T-helper 1 cell treated with Interleukin-12 subunit alpha and Interleukin-12 subunit beta and Interleukin-4 antibody, amounts not matched to agents 30 ng/mL and 1 ng/mL, for 36 hours (primary cell): ENCODE measurements at regions not wholly inside any gene's neighbourhood (a gene's known extent, or its start where the extent isn't known, plus 50 kb on each side); places are given as distances from the start of the nearest gene placed in this dataset.
"Not testable (repeated sequence)": the region's sequence is repeated elsewhere in the genome, so short reads cannot be mapped to it uniquely, and the experiment has no call there.

Experiments
- intact Hi-C: fragments of 100-400 bp; cut with micrococcal nuclease; formaldehyde crosslinking; loops from one replicate; pipeline ENCODE4 v1.15.1; 2024

DNA sequence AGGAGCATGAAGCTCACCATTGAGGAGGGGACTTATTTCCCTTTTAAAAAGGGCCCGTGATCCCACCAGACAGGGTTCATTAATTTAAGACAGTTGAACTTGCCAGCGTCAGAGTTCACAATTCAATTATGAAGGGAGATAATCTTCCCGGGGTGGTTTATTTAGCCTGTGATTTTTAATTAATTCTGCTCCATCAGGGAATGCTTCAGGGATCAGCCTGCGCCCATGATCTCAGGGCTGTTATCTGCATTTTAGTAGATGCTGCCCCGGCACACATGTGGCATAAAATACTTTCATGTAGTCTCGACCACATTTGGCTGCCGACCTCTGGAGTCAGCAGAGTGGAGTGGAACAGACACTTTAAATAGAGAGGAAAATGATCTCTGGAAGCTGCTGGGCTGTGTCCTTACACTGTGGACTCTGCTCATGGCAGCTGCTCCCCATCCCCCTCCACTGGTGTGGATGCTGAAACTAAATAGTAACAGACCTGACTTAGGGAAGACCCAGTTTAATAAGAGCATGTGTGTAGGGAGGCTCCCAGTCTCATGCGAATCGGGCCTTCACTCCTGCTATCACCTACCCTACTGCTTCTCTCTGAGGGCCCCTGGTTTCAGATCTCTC is 256.9 kb downstream of the TEX29 start:
- intact Hi-C loops, result no loop called here

DNA sequence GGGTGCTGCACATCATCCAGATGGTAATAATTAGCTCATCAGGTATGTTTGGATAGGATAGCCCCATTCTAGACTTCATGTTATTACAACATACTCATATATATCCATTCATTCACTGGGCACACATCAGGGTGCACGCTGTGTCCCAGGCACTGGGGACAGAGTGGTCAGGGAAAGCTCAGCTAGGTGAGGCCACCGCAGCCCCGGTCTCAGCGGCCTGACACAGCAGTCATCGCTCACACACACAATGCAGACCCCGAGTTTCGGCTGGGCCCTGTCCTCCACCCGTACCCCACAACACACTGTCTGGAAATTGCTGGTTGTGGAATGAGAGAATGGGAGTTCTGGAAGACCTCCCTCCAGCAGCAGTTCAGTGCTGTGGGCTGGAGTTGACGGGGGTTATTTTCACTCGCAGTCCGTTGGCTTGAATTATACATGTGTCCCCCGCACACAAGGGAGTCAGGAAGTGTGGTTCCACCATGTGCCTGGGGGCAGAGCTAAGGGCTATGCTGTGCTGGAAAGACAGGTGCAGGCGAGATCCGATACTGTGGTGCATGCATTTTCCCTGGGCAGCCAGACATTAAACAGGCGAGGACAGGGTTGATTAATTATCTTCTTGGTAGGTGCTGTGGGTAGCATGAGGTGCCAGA is 257.6 kb downstream of the TEX29 start:
- intact Hi-C loops, result no loop called here

DNA sequence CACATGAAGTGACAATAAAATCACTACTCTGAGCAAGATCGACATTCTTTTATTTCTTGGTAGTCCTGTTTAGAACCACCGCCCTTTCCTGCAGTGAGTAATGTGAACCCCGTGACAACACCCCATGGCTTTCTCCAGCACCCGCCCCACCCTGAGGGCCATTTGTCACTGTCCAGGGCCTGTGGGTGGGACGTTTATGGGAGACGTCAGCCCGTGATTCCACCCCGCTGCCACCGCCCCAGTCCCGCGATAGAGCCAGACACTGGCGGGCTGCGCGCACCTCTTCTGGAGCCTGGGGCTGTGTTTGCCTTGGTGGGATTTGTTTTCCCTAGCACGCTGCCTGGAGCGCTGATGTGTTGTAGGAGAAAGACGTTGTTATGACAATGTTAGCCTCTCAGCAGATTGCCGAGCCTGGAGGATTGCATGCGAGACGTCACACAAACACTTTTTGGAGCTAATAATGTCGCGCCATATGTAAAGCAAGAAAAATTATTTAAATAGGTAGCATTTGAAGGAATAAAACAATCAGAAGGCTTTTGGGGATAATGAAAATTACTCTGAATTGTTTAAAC is 263.7 kb downstream of the TEX29 start:
- intact Hi-C loops, result no loop called here

DNA sequence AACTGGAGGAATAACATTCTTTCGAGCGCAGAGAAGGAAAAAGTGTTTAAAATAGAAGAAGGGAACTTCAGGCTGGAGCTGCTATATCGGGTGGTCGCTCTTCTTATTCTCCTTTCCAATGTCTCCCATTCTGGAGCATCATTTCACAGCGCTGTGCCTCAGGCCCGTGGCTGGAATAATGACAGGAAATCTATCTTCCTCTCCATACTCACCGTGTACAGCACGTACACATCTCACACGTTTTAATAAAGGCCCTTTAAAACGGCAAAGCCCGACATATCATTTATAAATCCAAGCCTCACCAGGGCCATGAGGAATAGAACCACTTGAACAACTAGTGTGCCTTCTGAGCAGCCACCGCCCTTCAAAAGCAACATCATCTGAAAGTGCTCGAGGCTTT is 264.4 kb downstream of the TEX29 start:
- intact Hi-C loops, result no loop called here

DNA sequence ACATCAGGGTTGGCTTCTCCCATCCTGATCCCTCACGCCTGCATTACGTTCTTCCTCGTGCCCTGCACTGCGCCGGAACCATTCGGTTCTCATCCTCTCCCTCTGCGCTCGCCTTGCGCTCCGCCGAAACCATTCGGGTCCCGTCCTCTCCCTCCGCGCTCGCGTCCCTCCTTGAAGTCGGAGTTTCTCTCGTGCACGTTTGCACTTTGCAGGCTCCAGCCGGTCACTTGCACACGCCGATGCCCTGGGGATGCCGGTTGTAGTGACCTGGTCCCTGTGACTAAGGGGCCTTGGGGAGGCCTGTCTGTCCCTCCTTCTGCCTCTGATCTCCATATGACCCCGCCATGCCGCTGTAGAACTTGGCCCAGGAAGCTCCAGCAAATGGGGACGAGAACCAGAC is 265.8 kb downstream of the TEX29 start:
- intact Hi-C loops, result no loop called here

DNA sequence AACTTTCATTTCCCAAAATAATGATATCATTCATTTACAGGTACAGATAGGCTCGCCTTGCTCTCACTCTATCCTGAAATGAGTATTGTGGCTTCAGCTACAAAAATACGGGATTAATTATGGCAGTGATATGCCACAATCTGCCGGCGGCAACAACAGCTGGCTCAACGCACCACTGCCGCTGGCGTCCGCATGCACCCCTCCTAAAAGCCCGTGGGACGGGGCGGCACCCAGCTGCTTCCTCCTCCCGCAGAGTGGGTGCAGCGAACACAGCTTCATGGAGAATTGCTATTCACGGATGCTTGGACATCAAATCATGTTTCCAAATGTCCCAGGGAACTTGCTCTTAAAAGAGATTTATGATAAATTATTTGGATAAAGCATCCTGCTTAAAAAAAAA is 266.8 kb downstream of the TEX29 start:
- intact Hi-C loops, result no loop called here

DNA sequence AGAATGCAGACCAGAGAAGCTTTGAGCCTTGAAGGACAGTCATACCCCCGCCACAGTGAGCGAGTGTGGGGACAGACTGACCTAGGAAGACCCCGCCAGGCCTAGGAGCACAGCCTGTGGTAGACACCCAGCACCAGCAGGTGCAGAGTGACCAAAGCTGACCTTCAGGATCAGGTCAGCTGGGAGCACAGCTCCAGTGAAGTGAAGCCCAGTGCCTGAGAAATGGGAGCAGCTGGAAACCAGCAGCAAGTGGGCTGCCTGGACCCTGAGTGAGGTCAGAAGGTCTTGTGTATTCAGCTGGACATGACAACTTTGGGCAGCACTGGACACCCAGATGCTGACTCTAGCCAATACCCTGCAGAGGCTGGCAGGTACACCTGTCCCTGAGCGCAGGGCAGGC is 268.9 kb downstream of the TEX29 start:
- intact Hi-C loops, result no loop called here

DNA sequence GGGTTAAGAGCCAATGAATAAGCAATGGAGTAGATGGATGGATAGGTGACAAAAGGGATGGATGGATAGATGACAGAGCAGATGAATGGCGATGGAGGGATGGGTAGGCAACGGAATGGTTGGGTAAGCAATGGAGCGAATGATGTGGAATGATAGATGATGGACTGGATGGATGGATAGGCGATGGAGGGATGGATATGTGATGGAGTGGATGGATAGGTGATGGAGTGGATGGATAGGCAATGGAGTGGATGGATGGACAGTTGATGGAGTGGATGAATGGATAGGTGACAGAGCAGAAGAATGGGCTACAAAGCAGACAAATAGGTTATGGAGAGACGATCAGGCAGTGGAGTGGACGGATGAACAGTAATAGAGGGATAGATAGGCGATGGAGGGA is 269.6 kb downstream of the TEX29 start:
- intact Hi-C loops, result no loop called here

DNA sequence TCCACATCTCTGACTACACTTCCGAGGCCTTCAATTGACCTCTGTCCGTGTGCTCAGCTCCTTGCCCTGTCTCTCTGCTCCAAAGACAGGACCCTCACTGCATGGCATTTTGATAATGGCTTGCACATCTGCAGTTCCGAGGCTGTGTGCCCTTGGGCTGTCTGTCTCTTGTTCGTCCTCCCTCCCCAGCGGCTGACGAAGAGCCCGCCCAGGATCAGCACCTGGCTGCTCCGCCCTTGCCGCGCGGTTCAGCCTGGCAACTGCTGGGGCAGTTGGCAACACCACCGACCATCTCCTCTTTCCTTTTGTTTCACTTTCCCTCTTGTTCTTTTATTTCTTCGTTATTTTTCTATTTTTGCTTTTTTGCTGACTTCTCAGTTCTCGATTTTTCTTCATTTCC is 270.4 kb downstream of the TEX29 start:
- intact Hi-C loops, result no loop called here

DNA sequence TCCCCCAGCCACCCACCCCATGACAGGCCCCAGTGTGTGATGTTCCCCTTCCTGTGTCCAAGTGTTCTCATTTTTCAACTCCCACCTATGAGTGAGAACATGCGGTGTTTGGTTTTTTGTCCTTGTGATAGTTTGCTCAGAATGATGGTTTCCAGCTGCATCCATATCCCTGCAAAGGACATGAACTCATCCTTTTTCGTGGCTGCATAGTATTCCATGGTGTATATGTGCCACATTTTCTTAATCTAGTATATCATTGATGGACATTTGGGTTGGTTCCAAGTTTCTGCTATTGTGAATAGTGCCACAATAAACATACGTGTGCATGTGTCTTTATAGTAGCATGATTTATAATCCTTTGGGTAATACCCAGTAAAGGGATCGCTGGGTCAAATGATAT is 273.0 kb downstream of the TEX29 start:
- intact Hi-C loops, result not testable (repeated sequence)

DNA sequence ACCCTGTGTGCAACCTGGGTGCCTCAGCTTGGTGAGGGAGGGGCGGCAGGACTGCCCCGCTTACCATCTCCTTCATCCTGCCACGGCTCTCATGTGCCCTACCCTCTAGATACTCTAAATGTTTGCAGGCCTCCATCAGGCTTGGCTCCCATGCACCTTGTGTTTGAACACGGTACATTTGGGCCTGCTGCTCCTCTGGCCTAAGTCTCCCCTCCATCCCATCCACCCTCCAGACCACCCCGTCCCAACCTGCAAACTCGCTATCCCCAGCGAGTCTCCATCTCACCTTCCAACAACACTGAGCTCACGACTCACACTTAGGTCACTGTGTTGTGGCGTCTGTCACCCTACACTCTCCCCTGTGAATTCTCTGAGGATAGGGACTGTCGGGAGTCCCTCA is 274.2 kb downstream of the TEX29 start:
- intact Hi-C loops, result no loop called here

DNA sequence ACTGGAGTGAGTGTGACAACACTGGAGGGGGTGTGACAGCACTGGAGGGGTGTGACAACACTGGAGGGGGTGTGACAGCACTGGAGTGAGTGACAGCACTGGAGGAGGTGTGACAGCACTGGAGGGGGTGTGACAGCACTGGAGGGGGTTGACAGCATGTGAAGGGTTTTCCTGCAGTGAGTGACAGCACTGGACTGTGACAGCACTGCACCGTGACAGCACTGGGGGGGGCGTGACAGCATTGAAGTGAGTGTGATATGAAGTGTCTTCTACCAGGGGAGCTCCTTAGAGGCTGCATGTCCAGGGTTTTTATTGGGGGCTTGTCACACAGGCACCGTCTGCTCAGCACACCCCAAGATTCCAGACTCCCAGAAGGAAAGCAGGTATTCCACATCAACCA is 274.8 kb downstream of the TEX29 start:
- intact Hi-C loops, result no loop called here

DNA sequence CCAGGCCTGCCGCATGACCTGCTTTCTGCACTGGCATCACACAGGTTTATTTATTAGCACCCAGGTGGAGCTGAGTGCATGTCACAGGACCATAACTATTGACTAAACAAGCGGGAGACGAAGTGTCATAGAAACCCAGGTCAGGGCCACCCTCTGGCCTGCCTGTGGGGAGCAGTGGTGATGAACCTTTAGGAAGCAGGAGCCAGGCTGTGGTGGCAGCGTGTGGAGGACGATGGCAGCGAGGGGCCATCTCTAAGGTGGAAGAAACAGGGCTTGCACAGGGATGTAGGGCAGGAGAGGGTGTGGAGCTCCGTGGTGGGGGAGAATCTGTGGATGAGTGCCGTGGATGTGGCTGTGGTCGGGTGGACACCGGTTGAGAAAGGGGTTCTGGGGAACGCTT is 275.3 kb downstream of the TEX29 start:
- intact Hi-C loops, result no loop called here

DNA sequence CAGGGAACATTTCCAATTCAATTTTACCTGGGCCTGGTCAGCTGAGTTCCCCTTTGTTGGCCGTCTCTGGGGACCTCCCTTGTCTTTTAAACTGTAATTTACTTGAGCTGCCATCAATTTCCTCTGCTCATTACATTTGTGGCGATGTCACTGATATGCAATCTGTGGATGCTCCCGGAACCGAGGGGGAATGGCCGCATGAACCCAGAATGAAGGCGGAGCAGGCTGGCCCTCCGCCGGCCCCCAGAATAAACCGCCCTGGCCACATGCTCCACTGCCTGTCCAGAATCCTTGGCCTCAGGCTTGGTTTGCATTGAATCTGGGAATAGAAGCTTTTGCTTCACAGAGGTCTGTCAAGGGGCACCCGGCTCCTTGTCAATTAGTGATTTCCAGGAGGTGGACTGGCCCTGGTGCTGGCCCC is 276.8 kb downstream of the TEX29 start:
- intact Hi-C loops, result no loop called here

DNA sequence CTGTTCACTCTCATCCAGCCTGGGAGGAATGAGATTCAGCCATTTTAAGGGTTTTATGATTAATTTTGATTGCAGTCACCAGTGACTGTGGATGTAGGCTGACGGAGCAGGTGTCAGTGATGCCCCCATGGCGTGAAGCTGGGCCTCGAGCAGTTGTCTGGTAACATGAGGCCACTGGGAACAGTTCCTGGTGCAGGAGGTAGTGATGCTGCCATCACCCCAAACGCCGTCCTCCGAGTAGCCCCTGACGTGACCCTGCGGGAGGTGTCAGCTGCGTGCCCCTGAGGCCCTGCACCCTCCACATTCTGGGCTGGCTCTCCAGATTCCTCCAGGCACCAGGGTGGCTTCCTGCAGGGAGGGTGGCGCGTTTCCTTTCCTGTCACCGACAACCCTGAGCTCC is 277.2 kb downstream of the TEX29 start:
- intact Hi-C loops, result no loop called here

DNA sequence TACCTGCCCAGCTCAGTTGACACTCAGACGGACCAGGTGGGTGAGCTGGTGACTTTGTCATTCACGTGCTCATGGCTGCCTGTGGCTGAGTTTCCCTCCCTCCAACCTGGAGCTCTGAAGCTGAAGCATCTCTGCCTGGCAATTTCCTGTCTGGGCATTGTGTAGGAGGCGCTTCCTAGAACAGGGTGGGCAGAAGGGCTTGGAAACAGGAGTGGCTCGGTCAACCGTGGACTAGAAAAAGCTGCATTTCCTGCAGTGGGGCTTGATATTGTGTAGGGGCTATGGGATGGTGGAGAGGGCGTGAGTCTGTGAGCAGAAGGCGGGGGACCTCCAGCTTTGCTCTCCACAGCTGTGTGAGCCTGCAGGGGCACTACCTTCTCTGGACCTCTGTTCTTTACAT is 278.3 kb downstream of the TEX29 start:
- intact Hi-C loops, result no loop called here

DNA sequence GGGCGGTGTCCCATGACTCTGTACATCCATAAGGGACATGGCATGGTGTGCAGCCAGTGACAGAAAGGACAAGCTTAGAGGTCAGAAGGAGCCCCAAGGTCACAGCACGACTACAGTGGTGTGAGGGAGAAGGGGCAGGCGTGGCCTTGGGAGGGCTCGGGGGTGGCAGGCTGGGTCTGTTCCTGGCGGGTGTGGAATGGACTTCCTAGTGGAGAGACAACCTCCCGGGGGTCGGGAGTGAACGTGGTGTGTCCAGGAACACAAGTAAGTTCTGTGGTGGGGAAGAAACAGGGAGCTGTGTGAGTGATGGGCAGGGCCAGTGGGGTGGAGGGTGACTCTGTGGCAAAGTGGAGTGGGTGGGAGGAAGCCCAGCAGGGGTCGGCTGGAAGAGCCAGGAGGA is 279.3 kb downstream of the TEX29 start:
- intact Hi-C loops, result no loop called here

DNA sequence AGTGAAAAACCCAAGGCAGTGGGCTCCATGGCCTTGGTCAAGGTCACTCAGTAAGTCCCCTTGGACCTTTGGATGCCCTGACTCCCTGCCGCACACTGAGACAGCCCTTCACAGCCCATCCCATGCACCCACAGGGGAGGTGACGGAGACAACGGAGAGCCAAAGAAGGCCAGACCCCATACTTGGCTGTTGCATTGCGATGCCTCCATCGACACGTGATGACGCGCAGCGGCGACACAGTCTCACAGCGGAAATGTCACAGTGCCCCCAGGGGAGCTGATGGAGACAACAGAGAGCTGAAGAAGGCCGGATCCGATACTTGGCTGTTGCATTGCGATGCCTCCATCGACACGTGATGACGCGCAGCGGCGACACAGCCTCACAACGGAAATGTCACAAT is 282.4 kb downstream of the TEX29 start:
- intact Hi-C loops, result no loop called here

DNA sequence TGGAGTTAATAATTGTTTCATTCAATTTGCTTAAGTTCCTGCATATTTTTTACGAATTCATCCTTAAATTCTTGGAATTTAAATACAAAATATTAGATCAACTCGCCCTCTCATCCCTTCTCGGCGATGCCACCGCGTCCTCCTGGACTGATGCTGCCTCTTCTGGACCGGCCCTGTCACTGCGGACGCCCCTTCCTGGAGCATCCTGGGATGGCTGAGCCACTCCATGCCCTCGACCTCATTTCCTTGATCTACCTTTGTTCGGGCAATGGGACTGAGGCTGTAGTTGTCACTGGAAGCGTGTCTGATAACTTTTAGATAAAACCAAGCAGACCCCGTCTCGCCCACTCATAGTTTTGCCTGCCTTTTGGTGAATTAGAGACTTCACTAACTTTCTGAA is 283.7 kb downstream of the TEX29 start:
- intact Hi-C loops, result no loop called here

DNA sequence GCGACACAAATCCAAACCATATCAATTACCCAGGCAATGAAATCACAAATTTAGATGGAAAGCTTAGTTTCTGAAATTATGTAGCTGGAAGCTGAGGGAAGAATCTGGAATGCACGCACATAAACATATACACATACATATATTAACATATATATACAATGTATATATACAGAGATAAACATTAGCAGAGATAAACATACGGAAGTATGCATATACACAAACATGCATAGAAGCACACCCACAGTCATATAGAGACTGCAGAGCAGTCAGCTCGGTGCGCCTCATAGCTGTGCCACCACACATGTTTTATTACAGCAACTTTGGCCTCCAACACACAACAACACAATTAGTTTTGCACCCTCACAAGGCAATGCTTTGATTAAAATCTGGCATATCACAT is 288.1 kb downstream of the TEX29 start:
- intact Hi-C loops, result no loop called here

DNA sequence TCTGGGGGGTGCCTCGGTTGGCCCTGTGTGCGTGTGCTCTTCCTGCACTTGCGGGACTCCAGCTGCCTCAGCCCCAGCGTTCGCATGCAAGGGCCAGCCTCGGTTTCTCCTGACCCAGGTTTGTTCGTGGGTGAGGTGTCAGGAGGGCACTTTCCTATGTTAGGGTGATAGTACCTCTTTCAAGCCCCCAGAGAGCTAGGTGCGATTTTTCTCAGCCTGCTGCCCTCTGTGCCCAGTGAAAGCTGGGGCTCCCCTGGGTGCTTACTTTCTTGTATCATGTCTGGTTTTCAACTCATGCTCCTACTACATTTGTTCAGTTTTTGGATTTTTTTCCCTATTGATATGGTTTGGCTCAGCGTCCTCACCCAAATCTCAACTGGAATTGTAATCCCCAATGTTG is 289.2 kb downstream of the TEX29 start:
- intact Hi-C loops, result no loop called here

DNA sequence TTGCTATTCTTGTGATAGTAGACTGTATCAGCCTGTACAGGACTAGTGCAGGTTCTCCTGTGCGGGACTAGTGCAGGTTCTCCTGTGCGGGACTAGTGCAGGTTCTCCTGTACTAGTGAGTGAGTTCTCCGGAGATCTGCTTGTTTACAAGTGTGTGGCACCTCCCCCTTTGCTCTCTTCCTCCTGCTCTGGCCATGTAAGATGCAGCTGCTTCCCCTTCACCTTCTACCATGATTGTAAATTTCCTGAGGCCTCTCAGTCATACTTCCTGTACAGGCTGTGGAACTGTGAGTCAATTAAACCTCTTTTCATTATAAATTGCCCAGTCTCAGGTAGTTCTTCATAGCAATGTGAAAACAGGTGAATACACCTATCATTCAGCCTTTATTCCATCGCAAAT is 289.6 kb downstream of the TEX29 start:
- intact Hi-C loops, result no loop called here

DNA sequence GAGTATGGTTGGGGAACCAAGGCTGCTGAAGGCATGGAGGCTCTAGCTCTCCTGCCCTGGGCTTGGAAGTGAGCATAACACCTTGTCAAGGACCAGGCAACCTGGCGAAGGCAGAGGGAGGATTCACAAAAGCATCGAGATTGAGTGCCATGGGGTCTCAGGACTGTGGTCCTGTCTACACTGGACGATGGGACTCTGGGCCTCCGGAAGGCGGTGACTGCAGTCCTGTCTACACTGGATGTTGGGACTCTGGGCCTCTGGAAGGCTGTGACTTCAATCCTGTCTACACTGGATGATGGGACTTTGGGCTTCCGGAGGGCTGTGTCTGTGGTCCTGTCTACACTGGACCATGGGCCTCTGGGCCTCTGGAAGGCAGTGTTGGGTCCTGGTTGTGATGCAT is 290.4 kb downstream of the TEX29 start:
- intact Hi-C loops, result no loop called here
